IPS-18a (cell line): ENCODE measurements at regions not wholly inside any gene's neighbourhood (a gene's known extent, or its start where the extent isn't known, plus 50 kb on each side); places are given as distances from the start of the nearest gene placed in this dataset.

Source experiments
- H3K27ac ChIP-seq: one replicate; pipeline ENCODE4 v1.5.1; 2013; ENCODE audit warnings: low read length
- H3K27me3 ChIP-seq: one replicate; pipeline ENCODE4 v1.6.1; 2013; ENCODE audit warnings: mild to moderate bottlenecking, low read length; ENCODE audit not compliant: control insufficient read depth, insufficient read depth
- H3K36me3 ChIP-seq: one replicate; pipeline ENCODE4 v1.6.1; 2013; ENCODE audit warnings: low read depth, low read length; ENCODE audit not compliant: control insufficient read depth
- H3K4me1 ChIP-seq: one replicate; pipeline ENCODE4 v1.6.1; 2013; ENCODE audit warnings: low read depth, low read length; ENCODE audit not compliant: control insufficient read depth
- H3K4me3 ChIP-seq: one replicate; pipeline ENCODE4 v1.5.1; 2013; ENCODE audit warnings: low read length
- H3K9ac ChIP-seq: one replicate; pipeline ENCODE4 v1.6.1; 2013; ENCODE audit warnings: mild to moderate bottlenecking, low read length, moderate library complexity
- H3K9me3 ChIP-seq: one replicate; pipeline ENCODE4 v1.6.1; 2013; ENCODE audit warnings: low read depth, low read length; ENCODE audit not compliant: control insufficient read depth

GRCh38 chr13:89845874-89846273, 1501.6 kb upstream of the MIR17HG start:
- Histone ChIP-seq H3K9me3 (no peaks in the 10 kb centered on the region), H3K4me1 (no peaks in the 10 kb centered on the region), H3K27ac (no peak overlapping the region), H3K4me3 (no peak overlapping the region), H3K36me3 (no peaks in the 10 kb centered on the region), H3K9ac (no peak overlapping the region), H3K27me3 (no peaks in the 10 kb centered on the region)

GRCh38 chr13:89846926-89847585, 1500.4 kb upstream of the MIR17HG start:
- Histone ChIP-seq H3K36me3 (no peaks in the 10 kb centered on the region), H3K27me3 (no peaks in the 10 kb centered on the region), H3K4me1 (no peaks in the 10 kb centered on the region), H3K9ac (no peak overlapping the region), H3K27ac (no peak overlapping the region), H3K9me3 (no peaks in the 10 kb centered on the region), H3K4me3 (no peak overlapping the region)

GRCh38 chr13:89852570-89852969, 1494.9 kb upstream of the MIR17HG start:
- no peak overlapping the region for H3K27ac ChIP-seq
- no peak overlapping the region for H3K4me3 ChIP-seq
- no peaks in the 10 kb centered on the region for H3K36me3 ChIP-seq
- H3K27me3 ChIP-seq = no peaks in the 10 kb centered on the region
- no peak overlapping the region for H3K9ac ChIP-seq
- no peaks in the 10 kb centered on the region for H3K9me3 ChIP-seq
- no peaks in the 10 kb centered on the region for H3K4me1 ChIP-seq

- Histone ChIP-seq H3K4me3 (no peak overlapping the region), H3K36me3 (no peaks in the 10 kb centered on the region), H3K9me3 (no peaks in the 10 kb centered on the region), H3K27ac (no peak overlapping the region), H3K27me3 (no peaks in the 10 kb centered on the region), H3K4me1 (no peaks in the 10 kb centered on the region), H3K9ac (no peak overlapping the region)
Measured at GRCh38 chr13:89856512-89856911, 1491.0 kb upstream of the MIR17HG start.

GRCh38 chr13:89857502-89857901, 1490.0 kb upstream of the MIR17HG start:
- no peaks in the 10 kb centered on the region for H3K4me1 ChIP-seq
- no peak overlapping the region for H3K9ac ChIP-seq
- H3K36me3 ChIP-seq = no peaks in the 10 kb centered on the region
- H3K27ac ChIP-seq = no peak overlapping the region
- H3K27me3 ChIP-seq = no peaks in the 10 kb centered on the region
- H3K4me3 ChIP-seq = no peak overlapping the region
- H3K9me3 ChIP-seq = no peaks in the 10 kb centered on the region

GRCh38 chr13:89862011-89862690, 1485.3 kb upstream of the MIR17HG start:
- Histone ChIP-seq H3K4me3 (no peak overlapping the region), H3K27ac (no peak overlapping the region), H3K4me1 (no peaks in the 10 kb centered on the region), H3K27me3 (no peaks in the 10 kb centered on the region), H3K9me3 (no peaks in the 10 kb centered on the region), H3K9ac (no peak overlapping the region), H3K36me3 (no peaks in the 10 kb centered on the region)

- Histone ChIP-seq H3K9ac (no peak overlapping the region), H3K36me3 (no peaks in the 10 kb centered on the region), H3K9me3 (no peaks in the 10 kb centered on the region), H3K27me3 (no peaks in the 10 kb centered on the region), H3K4me1 (no peaks in the 10 kb centered on the region), H3K27ac (no peak overlapping the region), H3K4me3 (no peak overlapping the region)
Measured at GRCh38 chr13:89862691-89863036, 1484.8 kb upstream of the MIR17HG start.

GRCh38 chr13:89865164-89866064, 1482.1 kb upstream of the MIR17HG start:
- Histone ChIP-seq H3K27ac (no peak overlapping the region), H3K9ac (no peak overlapping the region), H3K4me1 (no peaks in the 10 kb centered on the region), H3K36me3 (no peaks in the 10 kb centered on the region), H3K27me3 (no peaks in the 10 kb centered on the region), H3K9me3 (no peaks in the 10 kb centered on the region), H3K4me3 (no peak overlapping the region)

- H3K4me1 ChIP-seq = no peaks in the 10 kb centered on the region
- no peak overlapping the region for H3K4me3 ChIP-seq
- no peak overlapping the region for H3K27ac ChIP-seq
Measured at GRCh38 chr13:89869312-89869711, 1478.2 kb upstream of the MIR17HG start.

GRCh38 chr13:89878904-89879303, 1468.6 kb upstream of the MIR17HG start:
- Histone ChIP-seq H3K4me1 (no peaks in the 10 kb centered on the region), H3K27ac (no peak overlapping the region), H3K36me3 (no peaks in the 10 kb centered on the region), H3K9ac (no peak overlapping the region), H3K27me3 (no peaks in the 10 kb centered on the region), H3K9me3 (no peaks in the 10 kb centered on the region), H3K4me3 (no peak overlapping the region)

More at GRCh38 chr13:89869312-89869711, 1478.2 kb upstream of the MIR17HG start:
- H3K27me3 ChIP-seq = no peaks in the 10 kb centered on the region
- H3K36me3 ChIP-seq = no peaks in the 10 kb centered on the region
- no peaks in the 10 kb centered on the region for H3K9me3 ChIP-seq
- no peak overlapping the region for H3K9ac ChIP-seq

GRCh38 chr13:89880201-89880600, 1467.3 kb upstream of the MIR17HG start:
- no peaks in the 10 kb centered on the region for H3K36me3 ChIP-seq
- no peaks in the 10 kb centered on the region for H3K27me3 ChIP-seq
- no peak overlapping the region for H3K9ac ChIP-seq
- H3K27ac ChIP-seq = no peak overlapping the region
- no peaks in the 10 kb centered on the region for H3K4me1 ChIP-seq
- H3K4me3 ChIP-seq = no peak overlapping the region
- H3K9me3 ChIP-seq = no peaks in the 10 kb centered on the region
